ENCODE measurements at regions not wholly inside any gene's neighbourhood (a gene's known extent, or its start where the extent isn't known, plus 50 kb on each side); places are given as distances from the start of the nearest gene placed in this dataset.

- TF ChIP-seq, protein P1, sequence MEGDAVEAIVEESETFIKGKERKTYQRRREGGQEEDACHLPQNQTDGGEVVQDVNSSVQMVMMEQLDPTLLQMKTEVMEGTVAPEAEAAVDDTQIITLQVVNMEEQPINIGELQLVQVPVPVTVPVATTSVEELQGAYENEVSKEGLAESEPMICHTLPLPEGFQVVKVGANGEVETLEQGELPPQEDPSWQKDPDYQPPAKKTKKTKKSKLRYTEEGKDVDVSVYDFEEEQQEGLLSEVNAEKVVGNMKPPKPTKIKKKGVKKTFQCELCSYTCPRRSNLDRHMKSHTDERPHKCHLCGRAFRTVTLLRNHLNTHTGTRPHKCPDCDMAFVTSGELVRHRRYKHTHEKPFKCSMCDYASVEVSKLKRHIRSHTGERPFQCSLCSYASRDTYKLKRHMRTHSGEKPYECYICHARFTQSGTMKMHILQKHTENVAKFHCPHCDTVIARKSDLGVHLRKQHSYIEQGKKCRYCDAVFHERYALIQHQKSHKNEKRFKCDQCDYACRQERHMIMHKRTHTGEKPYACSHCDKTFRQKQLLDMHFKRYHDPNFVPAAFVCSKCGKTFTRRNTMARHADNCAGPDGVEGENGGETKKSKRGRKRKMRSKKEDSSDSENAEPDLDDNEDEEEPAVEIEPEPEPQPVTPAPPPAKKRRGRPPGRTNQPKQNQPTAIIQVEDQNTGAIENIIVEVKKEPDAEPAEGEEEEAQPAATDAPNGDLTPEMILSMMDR (conservative IDR thresholded peaks at IDR 0.05 in 1 of 2, IDR thresholded peaks at IDR 0.05 in 1 of 2; ENCODE audit: low read depth in 1 of 2, low read length in 2 of 2), result no peak
- no peak for TF ChIP-seq EZH2 (IDR thresholded peaks at IDR 0.05; ENCODE audit: low read length, missing control alignments)
Observed at GRCh38 chr6:134596191-134596590, 278.3 kb upstream of the SGK1 start.
